ENCODE measurements at regions not wholly inside any gene's neighbourhood (a gene's known extent, or its start where the extent isn't known, plus 50 kb on each side); places are given as distances from the start of the nearest gene placed in this dataset.
A peak's percentile ranks its signal among the peaks of the same experiment; 100 is the strongest.

- Mint-ChIP-seq H3K4me3 (no peak overlapping the region), H3K27me3 (no peaks in the 10 kb centered on the region), H3K9me3 (peaks cover 6% of the 10 kb centered on the region), H3K4me1 (peaks cover 56% of the 10 kb centered on the region), H3K27ac (no peak overlapping the region), H3K36me3 (ENCODE audit: low read depth) (no peaks in the 10 kb centered on the region)
- ATAC-seq = no peak
- DNase-seq = no peak
These were observed 156.5 kb downstream of the BTG1 start for GRCh38 chr12:91989143-91989542.

GRCh38 chr12:91988086-91988923 is 157.3 kb downstream of the BTG1 start:
- Mint-ChIP-seq H3K27me3 (no peaks in the 10 kb centered on the region), H3K36me3 (ENCODE audit: low read depth) (no peaks in the 10 kb centered on the region), H3K9me3 (peaks cover 4% of the 10 kb centered on the region), H3K4me3 (no peak overlapping the region), H3K4me1 (peaks cover 50% of the 10 kb centered on the region), H3K27ac (no peak overlapping the region)
- DNase-seq (no peak), ATAC-seq (no peak)

GRCh38 chr12:91986084-91986483 is 159.6 kb downstream of the BTG1 start:
- ATAC-seq = no peak
- peaks cover 42% of the 10 kb centered on the region for H3K4me1 Mint-ChIP-seq
- H3K4me3 Mint-ChIP-seq = no peak overlapping the region
- no peak overlapping the region for H3K27ac Mint-ChIP-seq
- peaks cover under 1% of the 10 kb centered on the region for H3K36me3 Mint-ChIP-seq (ENCODE audit: low read depth)
- no peaks in the 10 kb centered on the region for H3K9me3 Mint-ChIP-seq
- no peaks in the 10 kb centered on the region for H3K27me3 Mint-ChIP-seq
- DNase-seq = no peak

GRCh38 chr12:91985002-91985787 is 160.5 kb downstream of the BTG1 start:
- Mint-ChIP-seq H3K4me1 (peaks cover 38% of the 10 kb centered on the region), H3K27ac (no peak overlapping the region), H3K36me3 (ENCODE audit: low read depth) (peaks cover 3% of the 10 kb centered on the region), H3K9me3 (no peaks in the 10 kb centered on the region), H3K27me3 (no peaks in the 10 kb centered on the region), H3K4me3 (no peak overlapping the region)
- ATAC-seq = peak; percentile 57
- no peak for DNase-seq

- H3K4me3 Mint-ChIP-seq = no peak overlapping the region
- H3K27me3 Mint-ChIP-seq = no peaks in the 10 kb centered on the region
- H3K27ac Mint-ChIP-seq = no peak overlapping the region
- H3K36me3 Mint-ChIP-seq (ENCODE audit: low read depth) = peaks cover 3% of the 10 kb centered on the region
- H3K4me1 Mint-ChIP-seq = peaks cover 35% of the 10 kb centered on the region
- DNase-seq (no peak), ATAC-seq (no peak)
- H3K9me3 Mint-ChIP-seq = no peaks in the 10 kb centered on the region
These were observed 161.1 kb downstream of the BTG1 start for GRCh38 chr12:91984556-91984955.

GRCh38 chr12:91983935-91984334 is 161.7 kb downstream of the BTG1 start:
- Mint-ChIP-seq H3K27me3 (no peaks in the 10 kb centered on the region), H3K4me1 (peaks cover 34% of the 10 kb centered on the region), H3K9me3 (no peaks in the 10 kb centered on the region), H3K4me3 (no peak overlapping the region), H3K27ac (no peak overlapping the region), H3K36me3 (ENCODE audit: low read depth) (peaks cover 3% of the 10 kb centered on the region)
- no peak for ATAC-seq
- DNase-seq = no peak

GRCh38 chr12:91982946-91983345 is 162.7 kb downstream of the BTG1 start:
- no peak overlapping the region for H3K4me3 Mint-ChIP-seq

GRCh38 chr12:91980389-91980821 is 165.2 kb downstream of the BTG1 start:
- H3K4me1 Mint-ChIP-seq = peaks cover 33% of the 10 kb centered on the region
- no peak overlapping the region for H3K27ac Mint-ChIP-seq
- peaks cover 14% of the 10 kb centered on the region for H3K36me3 Mint-ChIP-seq (ENCODE audit: low read depth)
- H3K9me3 Mint-ChIP-seq = peaks cover 13% of the 10 kb centered on the region
- no peak for ATAC-seq
- H3K27me3 Mint-ChIP-seq = no peaks in the 10 kb centered on the region
- DNase-seq = no peak
- H3K4me3 Mint-ChIP-seq = no peak overlapping the region

More at GRCh38 chr12:91982946-91983345, 162.7 kb downstream of the BTG1 start:
- H3K9me3 Mint-ChIP-seq = peaks cover 4% of the 10 kb centered on the region
- H3K4me1 Mint-ChIP-seq = peaks cover 41% of the 10 kb centered on the region
- no peak overlapping the region for H3K27ac Mint-ChIP-seq
- ATAC-seq (no peak), DNase-seq (no peak)
- H3K27me3 Mint-ChIP-seq = no peaks in the 10 kb centered on the region
- H3K36me3 Mint-ChIP-seq (ENCODE audit: low read depth) = peaks cover 8% of the 10 kb centered on the region

- DNase-seq (no peak), ATAC-seq (no peak)
- peak overlapping the region; percentile 83 for H3K27ac Mint-ChIP-seq
- H3K9me3 Mint-ChIP-seq = peaks cover 13% of the 10 kb centered on the region
- H3K4me1 Mint-ChIP-seq = peaks cover 23% of the 10 kb centered on the region
- no peaks in the 10 kb centered on the region for H3K27me3 Mint-ChIP-seq
- peaks cover 14% of the 10 kb centered on the region for H3K36me3 Mint-ChIP-seq (ENCODE audit: low read depth)
- peak overlapping the region; percentile 20 for H3K4me3 Mint-ChIP-seq
These were observed 167.5 kb downstream of the BTG1 start for GRCh38 chr12:91978143-91978542.

- H3K36me3 Mint-ChIP-seq (ENCODE audit: low read depth) = peaks cover 12% of the 10 kb centered on the region
- no peak overlapping the region for H3K4me3 Mint-ChIP-seq
- no peaks in the 10 kb centered on the region for H3K27me3 Mint-ChIP-seq
- peaks cover 13% of the 10 kb centered on the region for H3K9me3 Mint-ChIP-seq
- DNase-seq = no peak
- no peak for ATAC-seq
- H3K27ac Mint-ChIP-seq = no peak overlapping the region
- peaks cover 18% of the 10 kb centered on the region for H3K4me1 Mint-ChIP-seq
These were observed 169.8 kb downstream of the BTG1 start for GRCh38 chr12:91975891-91976290.

- Mint-ChIP-seq H3K9me3 (peaks cover 19% of the 10 kb centered on the region), H3K4me1 (peaks cover 15% of the 10 kb centered on the region), H3K4me3 (no peak overlapping the region), H3K27ac (no peak overlapping the region), H3K36me3 (ENCODE audit: low read depth) (peaks cover 11% of the 10 kb centered on the region), H3K27me3 (no peaks in the 10 kb centered on the region)
- DNase-seq (no peak), ATAC-seq (no peak)
These were observed 171.0 kb downstream of the BTG1 start for GRCh38 chr12:91974541-91975085.

- H3K27ac Mint-ChIP-seq = no peak overlapping the region
- peaks cover 20% of the 10 kb centered on the region for H3K9me3 Mint-ChIP-seq
- no peak for DNase-seq
- peaks cover 14% of the 10 kb centered on the region for H3K4me1 Mint-ChIP-seq
- H3K27me3 Mint-ChIP-seq = no peaks in the 10 kb centered on the region
- no peak for ATAC-seq
- H3K36me3 Mint-ChIP-seq (ENCODE audit: low read depth) = peaks cover 11% of the 10 kb centered on the region
- no peak overlapping the region for H3K4me3 Mint-ChIP-seq
These were observed 171.8 kb downstream of the BTG1 start for GRCh38 chr12:91973813-91974212.

- peaks cover 5% of the 10 kb centered on the region for H3K4me1 Mint-ChIP-seq
These were observed 172.8 kb downstream of the BTG1 start for GRCh38 chr12:91972896-91973295.

GRCh38 chr12:91968777-91969171 is 176.9 kb downstream of the BTG1 start:
- ATAC-seq (no peak), DNase-seq (no peak)
- H3K27me3 Mint-ChIP-seq = no peaks in the 10 kb centered on the region
- peaks cover 2% of the 10 kb centered on the region for H3K36me3 Mint-ChIP-seq (ENCODE audit: low read depth)
- H3K4me1 Mint-ChIP-seq = peaks cover 8% of the 10 kb centered on the region
- no peak overlapping the region for H3K27ac Mint-ChIP-seq
- H3K4me3 Mint-ChIP-seq = no peak overlapping the region
- peaks cover 7% of the 10 kb centered on the region for H3K9me3 Mint-ChIP-seq

More at GRCh38 chr12:91972896-91973295, 172.8 kb downstream of the BTG1 start:
- H3K27me3 Mint-ChIP-seq = no peaks in the 10 kb centered on the region
- H3K4me3 Mint-ChIP-seq = no peak overlapping the region
- H3K27ac Mint-ChIP-seq = no peak overlapping the region
- ATAC-seq (no peak), DNase-seq (no peak)
- peaks cover 16% of the 10 kb centered on the region for H3K9me3 Mint-ChIP-seq
- H3K36me3 Mint-ChIP-seq (ENCODE audit: low read depth) = peaks cover 6% of the 10 kb centered on the region
